OCI-LY7 (cell line): ENCODE measurements at regions not wholly inside any gene's neighbourhood (a gene's known extent, or its start where the extent isn't known, plus 50 kb on each side); places are given as distances from the start of the nearest gene placed in this dataset.

Experiments used
- BruUV-seq: library from RNA; stranded (reverse); fragments of 400-500 nt; replicated peaks from 2 replicates; lab custom pipeline; 2021; lab: Mats Ljungman, UMichigan
- CTCF ChIA-PET: fragments of 300-600 bp; sonication (Branson Sonifier 250); formaldehyde crosslinking; loops from one replicate; lab custom pipeline; 2022; ENCODE audit warnings: antibody characterized with exemption; ENCODE audit not compliant: unreplicated experiment; lab: Charles Lee
- POLR2A ChIA-PET: fragments of 300-600 bp; sonication (Branson Sonifier 250); formaldehyde crosslinking; loops from one replicate; lab custom pipeline; 2022; ENCODE audit warnings: antibody characterized with exemption; lab: Charles Lee
- DNase-seq: peaks from one replicate; pipeline ENCODE4 v3.0.0-alpha.2; 2015; ENCODE audit warnings: low spot score
- H2AFZ ChIP-seq: fragments of 200-600 bp; sonication (generic), shearing (Covaris generic); 2 replicates; pipeline ENCODE4 v1.6.1; 2014; ENCODE audit warnings: mild to moderate bottlenecking, antibody characterized with exemption, low read length, moderate library complexity
- H3K27ac ChIP-seq: fragments of 200-600 bp; sonication (generic); 2 replicates; pipeline ENCODE4 v1.5.1; 2014; ENCODE audit warnings: mixed run types, low read depth, mild to moderate bottlenecking, moderate library complexity, low read length, inconsistent platforms; ENCODE audit not compliant: poor library complexity, severe bottlenecking
- H3K36me3 ChIP-seq: fragments of 200-600 bp; sonication (generic); 2 replicates; pipeline ENCODE4 v1.6.1; 2014; ENCODE audit warnings: mild to moderate bottlenecking, antibody characterized with exemption, low read length, moderate library complexity, mixed read lengths; ENCODE audit not compliant: insufficient read depth
- H3K4me1 ChIP-seq: fragments of 200-600 bp; sonication (generic); 2 replicates; pipeline ENCODE4 v1.5.1; 2014; ENCODE audit warnings: mild to moderate bottlenecking, low read length; ENCODE audit not compliant: insufficient read depth, poor library complexity, severe bottlenecking
- H3K4me2 ChIP-seq: fragments of 200-600 bp; sonication (generic); 2 replicates; pipeline ENCODE4 v1.6.1; 2014; ENCODE audit warnings: mild to moderate bottlenecking, low read length
- H3K4me3 ChIP-seq: fragments of 200-600 bp; sonication (generic); 2 replicates; pipeline ENCODE4 v1.5.1; 2014; ENCODE audit warnings: mild to moderate bottlenecking, low read depth, low read length; ENCODE audit not compliant: poor library complexity, severe bottlenecking
- H3K79me2 ChIP-seq: fragments of 200-600 bp; sonication (generic); 2 replicates; pipeline ENCODE4 v1.6.1; 2016; ENCODE audit warnings: low read depth, mild to moderate bottlenecking, low read length, moderate library complexity, mixed read lengths; ENCODE audit not compliant: insufficient read depth
- H3K9me2 ChIP-seq: fragments of 200-600 bp; sonication (generic); 2 replicates; pipeline ENCODE4 v1.6.1; 2016; ENCODE audit warnings: mild to moderate bottlenecking, low read length, mixed read lengths; ENCODE audit not compliant: insufficient read depth
- H3K9me3 ChIP-seq: fragments of 200-600 bp; sonication (generic); 2 replicates; pipeline ENCODE4 v1.6.1; 2014; ENCODE audit warnings: mild to moderate bottlenecking, mixed run types, low read length, mixed read lengths
- H4K20me1 ChIP-seq: fragments of 200-600 bp; sonication (generic); 2 replicates; pipeline ENCODE4 v1.6.1; 2014; ENCODE audit warnings: mild to moderate bottlenecking, antibody characterized with exemption, low read length, moderate library complexity, mixed read lengths; ENCODE audit not compliant: insufficient read depth
- EZH2phosphoT487 ChIP-seq: fragments of 200-600 bp; sonication (generic); IDR thresholded peaks from 2 replicates; pipeline ENCODE4 v1.6.1; 2018; ENCODE audit warnings: low read depth, borderline replicate concordance, mild to moderate bottlenecking, mixed run types, antibody characterized with exemption, low read length, moderate library complexity, mixed read lengths
- intact Hi-C: fragments of 100-400 bp; cut with micrococcal nuclease; formaldehyde crosslinking; loops from one replicate; pipeline ENCODE4 v1.10.0; 2022; ENCODE audit not compliant: unreplicated experiment
- TF ChIP-seq, protein P1 (sequence below): fragments of 200-600 bp; sonication (generic); conservative IDR thresholded peaks from 2 replicates; pipeline ENCODE4 v1.5.1; 2014; ENCODE audit warnings: mild to moderate bottlenecking, antibody characterized with exemption, low read length, moderate library complexity, mixed read lengths

DNA sequence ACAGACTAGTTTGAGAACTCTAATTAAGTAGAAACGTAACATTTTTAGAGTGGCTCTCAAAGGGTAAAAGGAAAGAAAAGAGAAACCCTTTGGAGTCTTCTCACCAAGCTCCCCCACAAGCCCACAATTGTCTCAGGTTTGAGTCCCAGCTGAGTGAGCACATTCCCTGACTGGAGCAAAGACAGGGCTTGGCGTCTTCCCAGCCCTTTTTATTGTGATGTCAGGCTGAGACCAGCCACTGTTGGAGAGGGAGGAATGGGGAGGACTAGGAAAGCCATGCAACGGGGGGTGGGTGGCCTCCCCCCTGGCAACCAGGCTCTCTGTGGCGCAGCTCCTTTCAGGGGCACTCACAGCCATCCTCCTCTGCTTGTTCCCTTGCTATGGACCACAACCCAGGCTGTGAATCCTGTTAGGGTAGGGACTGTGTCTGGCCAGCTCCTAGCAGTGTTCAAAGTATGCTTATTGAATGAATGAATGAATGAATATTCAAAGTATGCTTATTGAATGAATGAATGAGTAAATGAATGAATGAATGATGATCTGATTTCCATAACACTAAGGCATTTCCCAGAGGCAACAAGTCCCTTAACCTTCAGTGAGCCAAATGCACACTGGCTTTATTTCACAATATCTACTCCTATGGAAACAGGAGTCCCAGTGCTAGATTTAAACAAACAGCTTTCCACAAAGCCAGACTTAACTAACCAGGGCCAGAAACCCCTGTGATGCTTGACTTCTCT lies 413.3 kb downstream of the MID1IP1 start:
- no peak overlapping the region for H3K4me3 ChIP-seq
- H3K79me2 ChIP-seq: no peaks in the 10 kb centered on the region
- H3K36me3 ChIP-seq: no peaks in the 10 kb centered on the region
- H3K9me3 ChIP-seq: no peaks in the 10 kb centered on the region
- no peak overlapping the region for H3K4me2 ChIP-seq
- intact Hi-C loops: no loop called here
- no peak for DNase-seq
- TF ChIP-seq, protein P1, sequence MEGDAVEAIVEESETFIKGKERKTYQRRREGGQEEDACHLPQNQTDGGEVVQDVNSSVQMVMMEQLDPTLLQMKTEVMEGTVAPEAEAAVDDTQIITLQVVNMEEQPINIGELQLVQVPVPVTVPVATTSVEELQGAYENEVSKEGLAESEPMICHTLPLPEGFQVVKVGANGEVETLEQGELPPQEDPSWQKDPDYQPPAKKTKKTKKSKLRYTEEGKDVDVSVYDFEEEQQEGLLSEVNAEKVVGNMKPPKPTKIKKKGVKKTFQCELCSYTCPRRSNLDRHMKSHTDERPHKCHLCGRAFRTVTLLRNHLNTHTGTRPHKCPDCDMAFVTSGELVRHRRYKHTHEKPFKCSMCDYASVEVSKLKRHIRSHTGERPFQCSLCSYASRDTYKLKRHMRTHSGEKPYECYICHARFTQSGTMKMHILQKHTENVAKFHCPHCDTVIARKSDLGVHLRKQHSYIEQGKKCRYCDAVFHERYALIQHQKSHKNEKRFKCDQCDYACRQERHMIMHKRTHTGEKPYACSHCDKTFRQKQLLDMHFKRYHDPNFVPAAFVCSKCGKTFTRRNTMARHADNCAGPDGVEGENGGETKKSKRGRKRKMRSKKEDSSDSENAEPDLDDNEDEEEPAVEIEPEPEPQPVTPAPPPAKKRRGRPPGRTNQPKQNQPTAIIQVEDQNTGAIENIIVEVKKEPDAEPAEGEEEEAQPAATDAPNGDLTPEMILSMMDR: no peak
- TF ChIP-seq EZH2phosphoT487: no peak
- ChIA-PET CTCF (no interaction called here), POLR2A (no interaction called here)
- H3K27ac ChIP-seq: no peak overlapping the region
- H3K9me2 ChIP-seq: no peaks in the 10 kb centered on the region
- BruUV-seq: no TSS peak
- no peaks in the 10 kb centered on the region for H4K20me1 ChIP-seq
- H3K4me1 ChIP-seq: no peaks in the 10 kb centered on the region
- H2AFZ ChIP-seq: no peak overlapping the region

DNA sequence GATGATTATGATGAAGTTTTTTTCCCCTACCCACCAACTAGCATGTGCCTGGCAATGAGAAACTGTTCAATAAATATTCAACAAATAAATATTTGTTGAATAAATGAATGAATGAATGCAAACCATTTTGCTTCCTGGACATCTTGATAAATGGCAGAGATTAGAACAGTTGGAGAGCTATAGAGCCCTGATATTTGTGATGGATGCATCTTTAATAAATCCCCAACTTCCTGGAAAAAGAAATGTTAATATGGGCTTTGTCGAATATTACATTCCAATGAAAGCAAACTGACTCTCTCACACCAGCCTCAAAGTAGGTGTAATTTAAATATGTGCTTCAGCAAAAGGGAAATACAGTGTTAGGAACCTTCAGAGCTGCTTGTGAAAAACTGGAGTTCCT lies 419.7 kb downstream of the MID1IP1 start:
- Histone ChIP-seq H3K4me3 (no peak overlapping the region), H3K27ac (no peak overlapping the region), H3K79me2 (no peaks in the 10 kb centered on the region), H3K36me3 (no peaks in the 10 kb centered on the region), H3K4me2 (no peak overlapping the region), H3K9me3 (no peaks in the 10 kb centered on the region), H3K4me1 (no peaks in the 10 kb centered on the region), H3K9me2 (no peaks in the 10 kb centered on the region), H2AFZ (no peak overlapping the region), H4K20me1 (no peaks in the 10 kb centered on the region)
- CTCF ChIA-PET: no interaction called here
- POLR2A ChIA-PET: no interaction called here
- no peak for DNase-seq
- TF ChIP-seq, protein P1: no peak
- no TSS peak for BruUV-seq
- intact Hi-C loops: no loop called here

DNA sequence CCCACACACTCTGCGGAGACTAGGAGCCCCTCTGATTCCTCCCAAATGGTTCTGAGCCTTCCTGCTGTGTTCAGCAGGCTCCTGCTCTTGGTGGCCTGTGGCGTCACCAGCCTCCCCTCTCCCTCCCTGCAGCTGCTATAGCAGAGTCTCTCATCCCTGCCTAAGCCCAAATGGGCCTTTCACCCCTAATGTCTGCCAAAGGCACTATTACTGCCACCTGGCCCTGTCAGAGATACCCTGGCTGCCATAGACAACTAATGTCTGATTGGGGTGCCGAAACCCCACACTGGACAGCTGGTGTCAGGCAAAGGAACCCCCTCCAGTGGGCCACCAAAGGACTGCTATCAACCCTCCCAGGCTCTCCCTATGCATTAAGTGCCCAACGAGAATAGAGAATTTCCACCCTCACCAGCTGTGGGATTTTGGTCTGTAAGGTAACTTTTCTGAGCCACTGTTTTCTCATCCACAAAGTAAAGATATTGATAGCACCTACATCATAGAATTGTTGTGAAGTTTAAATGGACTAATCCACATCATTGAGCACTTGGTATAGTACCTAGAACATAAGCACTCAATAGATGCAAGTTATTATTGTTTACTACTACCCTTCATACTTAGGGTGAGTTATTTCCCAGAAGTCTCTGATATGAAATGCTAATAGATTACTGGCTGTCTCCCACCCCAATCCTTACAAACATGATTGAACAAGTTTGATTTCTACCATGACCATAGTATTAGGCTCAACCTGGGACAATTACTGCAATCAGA lies 421.3 kb downstream of the MID1IP1 start:
- Histone ChIP-seq H3K27ac (no peak overlapping the region), H3K36me3 (no peaks in the 10 kb centered on the region), H3K9me3 (no peaks in the 10 kb centered on the region), H3K4me2 (no peak overlapping the region), H4K20me1 (no peaks in the 10 kb centered on the region), H3K4me1 (no peaks in the 10 kb centered on the region), H3K4me3 (no peak overlapping the region), H3K9me2 (no peaks in the 10 kb centered on the region), H2AFZ (no peak overlapping the region), H3K79me2 (no peaks in the 10 kb centered on the region)
- no peak for TF ChIP-seq EZH2phosphoT487
- TF ChIP-seq, protein P1: no peak
- CTCF ChIA-PET: no interaction called here
- POLR2A ChIA-PET: no interaction called here
- DNase-seq: no peak
- intact Hi-C loops: no loop called here
- BruUV-seq: no TSS peak
